ENCODE measurements at regions not wholly inside any gene's neighbourhood (a gene's known extent, or its start where the extent isn't known, plus 50 kb on each side); places are given as distances from the start of the nearest gene placed in this dataset.

GRCh38 chr4:133775469-133775868, 426.1 kb downstream of the PABPC4L start:
- no peak for TF ChIP-seq JUN (IDR thresholded peaks at IDR 0.05)
- TF ChIP-seq POLR2A (IDR thresholded peaks at IDR 0.05; ENCODE audit: low read length) = no peak
- TF ChIP-seq, protein P1, sequence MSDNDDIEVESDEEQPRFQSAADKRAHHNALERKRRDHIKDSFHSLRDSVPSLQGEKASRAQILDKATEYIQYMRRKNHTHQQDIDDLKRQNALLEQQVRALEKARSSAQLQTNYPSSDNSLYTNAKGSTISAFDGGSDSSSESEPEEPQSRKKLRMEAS (IDR thresholded peaks at IDR 0.05) = no peak
- no peak for TF ChIP-seq MYC (IDR thresholded peaks at IDR 0.05; ENCODE audit: borderline replicate concordance, low read length)
- no peak for TF ChIP-seq NR3C1 (IDR thresholded peaks at IDR 0.05)
- no peak for TF ChIP-seq CEBPB (IDR thresholded peaks at IDR 0.05)
- TF ChIP-seq, protein P2, sequence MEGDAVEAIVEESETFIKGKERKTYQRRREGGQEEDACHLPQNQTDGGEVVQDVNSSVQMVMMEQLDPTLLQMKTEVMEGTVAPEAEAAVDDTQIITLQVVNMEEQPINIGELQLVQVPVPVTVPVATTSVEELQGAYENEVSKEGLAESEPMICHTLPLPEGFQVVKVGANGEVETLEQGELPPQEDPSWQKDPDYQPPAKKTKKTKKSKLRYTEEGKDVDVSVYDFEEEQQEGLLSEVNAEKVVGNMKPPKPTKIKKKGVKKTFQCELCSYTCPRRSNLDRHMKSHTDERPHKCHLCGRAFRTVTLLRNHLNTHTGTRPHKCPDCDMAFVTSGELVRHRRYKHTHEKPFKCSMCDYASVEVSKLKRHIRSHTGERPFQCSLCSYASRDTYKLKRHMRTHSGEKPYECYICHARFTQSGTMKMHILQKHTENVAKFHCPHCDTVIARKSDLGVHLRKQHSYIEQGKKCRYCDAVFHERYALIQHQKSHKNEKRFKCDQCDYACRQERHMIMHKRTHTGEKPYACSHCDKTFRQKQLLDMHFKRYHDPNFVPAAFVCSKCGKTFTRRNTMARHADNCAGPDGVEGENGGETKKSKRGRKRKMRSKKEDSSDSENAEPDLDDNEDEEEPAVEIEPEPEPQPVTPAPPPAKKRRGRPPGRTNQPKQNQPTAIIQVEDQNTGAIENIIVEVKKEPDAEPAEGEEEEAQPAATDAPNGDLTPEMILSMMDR (IDR thresholded peaks at IDR 0.05) = no peak
- no peak for TF ChIP-seq USF2 (IDR thresholded peaks at IDR 0.05)
- TF ChIP-seq, protein P3, sequence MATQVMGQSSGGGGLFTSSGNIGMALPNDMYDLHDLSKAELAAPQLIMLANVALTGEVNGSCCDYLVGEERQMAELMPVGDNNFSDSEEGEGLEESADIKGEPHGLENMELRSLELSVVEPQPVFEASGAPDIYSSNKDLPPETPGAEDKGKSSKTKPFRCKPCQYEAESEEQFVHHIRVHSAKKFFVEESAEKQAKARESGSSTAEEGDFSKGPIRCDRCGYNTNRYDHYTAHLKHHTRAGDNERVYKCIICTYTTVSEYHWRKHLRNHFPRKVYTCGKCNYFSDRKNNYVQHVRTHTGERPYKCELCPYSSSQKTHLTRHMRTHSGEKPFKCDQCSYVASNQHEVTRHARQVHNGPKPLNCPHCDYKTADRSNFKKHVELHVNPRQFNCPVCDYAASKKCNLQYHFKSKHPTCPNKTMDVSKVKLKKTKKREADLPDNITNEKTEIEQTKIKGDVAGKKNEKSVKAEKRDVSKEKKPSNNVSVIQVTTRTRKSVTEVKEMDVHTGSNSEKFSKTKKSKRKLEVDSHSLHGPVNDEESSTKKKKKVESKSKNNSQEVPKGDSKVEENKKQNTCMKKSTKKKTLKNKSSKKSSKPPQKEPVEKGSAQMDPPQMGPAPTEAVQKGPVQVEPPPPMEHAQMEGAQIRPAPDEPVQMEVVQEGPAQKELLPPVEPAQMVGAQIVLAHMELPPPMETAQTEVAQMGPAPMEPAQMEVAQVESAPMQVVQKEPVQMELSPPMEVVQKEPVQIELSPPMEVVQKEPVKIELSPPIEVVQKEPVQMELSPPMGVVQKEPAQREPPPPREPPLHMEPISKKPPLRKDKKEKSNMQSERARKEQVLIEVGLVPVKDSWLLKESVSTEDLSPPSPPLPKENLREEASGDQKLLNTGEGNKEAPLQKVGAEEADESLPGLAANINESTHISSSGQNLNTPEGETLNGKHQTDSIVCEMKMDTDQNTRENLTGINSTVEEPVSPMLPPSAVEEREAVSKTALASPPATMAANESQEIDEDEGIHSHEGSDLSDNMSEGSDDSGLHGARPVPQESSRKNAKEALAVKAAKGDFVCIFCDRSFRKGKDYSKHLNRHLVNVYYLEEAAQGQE (IDR thresholded peaks at IDR 0.05) = no peak
- no peak for TF ChIP-seq SMC3 (IDR thresholded peaks at IDR 0.05)
- TF ChIP-seq NPAS2 (CRISPR knock-in tag; IDR thresholded peaks at IDR 0.05; ENCODE audit: borderline replicate concordance) = no peak
- no peak for TF ChIP-seq EP300 (IDR thresholded peaks at IDR 0.05)
- TF ChIP-seq ESRRA (IDR thresholded peaks at IDR 0.05; ENCODE audit: borderline replicate concordance, low read length) = no peak

Measured in A549 (cell line).